IPS DF 4.7 (cell line): ENCODE measurements at regions not wholly inside any gene's neighbourhood (a gene's known extent, or its start where the extent isn't known, plus 50 kb on each side); places are given as distances from the start of the nearest gene placed in this dataset.
"Not testable (repeated sequence)": the region's sequence is repeated elsewhere in the genome, so short reads cannot be mapped to it uniquely, and the experiment has no call there.

Source experiments
- DNase-seq: peaks from one replicate; pipeline ENCODE4 v3.0.0-alpha.2; 2013; ENCODE audit warnings: low spot score; ENCODE audit errors: extremely low read depth

DNA sequence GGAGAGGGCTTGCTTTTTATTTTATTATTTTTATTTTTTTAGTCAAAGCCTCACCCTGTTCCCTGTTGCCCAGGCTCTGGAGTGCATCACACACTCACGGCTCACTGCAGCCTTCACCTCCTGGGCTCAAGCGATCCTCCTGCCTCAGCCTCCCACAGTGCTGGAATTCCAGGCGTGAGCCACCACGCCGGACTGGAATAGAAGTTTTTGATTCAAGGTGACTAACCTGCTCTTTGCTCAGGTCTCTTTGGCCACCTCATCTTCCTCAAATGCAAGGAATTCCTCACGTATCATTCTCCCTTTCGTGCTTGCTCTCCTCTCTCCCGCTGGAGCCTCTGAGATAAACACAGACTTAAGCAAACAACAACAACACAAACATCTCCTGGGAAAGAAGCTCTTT, 636.8 kb downstream of the ADCYAP1 start:
- no peak for DNase-seq

DNA sequence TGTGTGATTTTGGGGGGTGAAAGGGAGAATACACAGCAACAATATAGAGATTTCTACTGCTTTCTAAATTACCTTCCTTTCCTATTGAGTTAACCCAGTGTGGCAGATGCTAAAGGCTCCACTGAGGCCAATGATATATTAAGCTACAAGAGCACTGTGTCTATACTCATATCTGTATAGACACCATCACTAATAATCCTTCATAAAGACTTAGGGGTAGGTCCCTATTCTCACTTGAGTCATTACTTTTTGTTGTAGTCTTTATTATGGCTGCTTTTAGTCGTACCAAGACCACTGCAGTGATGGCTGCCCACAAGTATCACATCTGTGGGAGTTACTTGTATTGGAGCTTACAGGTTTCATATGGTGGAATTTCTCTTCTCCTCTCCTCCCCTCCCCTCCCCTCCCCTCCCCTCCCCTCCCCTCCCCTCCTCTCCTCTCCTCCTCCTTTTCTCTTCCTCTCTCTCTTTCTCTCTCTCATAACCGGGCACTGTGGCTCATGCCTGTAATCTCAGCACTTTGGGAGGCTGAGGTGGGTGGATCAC, 637.6 kb downstream of the ADCYAP1 start:
- no peak for DNase-seq

DNA sequence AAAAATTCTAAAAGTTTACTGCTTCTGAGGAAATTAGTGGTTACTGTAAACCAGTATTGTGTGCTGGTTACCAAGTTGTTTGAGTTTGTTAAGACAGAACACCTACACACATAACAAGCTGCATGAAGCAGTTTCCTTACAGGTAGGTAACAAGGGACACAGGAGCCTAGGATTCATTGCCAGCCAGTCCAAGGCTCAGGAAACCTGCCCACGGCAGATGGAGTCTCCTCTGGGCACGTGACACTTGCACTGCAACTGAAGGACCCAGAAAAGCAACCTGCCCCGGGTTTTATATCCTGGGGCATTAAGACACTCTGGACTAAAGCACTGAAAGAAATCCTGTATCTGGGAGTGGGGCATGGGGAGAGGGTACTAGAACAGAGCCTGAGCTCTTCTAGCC, 639.3 kb downstream of the ADCYAP1 start:
- no peak for DNase-seq

DNA sequence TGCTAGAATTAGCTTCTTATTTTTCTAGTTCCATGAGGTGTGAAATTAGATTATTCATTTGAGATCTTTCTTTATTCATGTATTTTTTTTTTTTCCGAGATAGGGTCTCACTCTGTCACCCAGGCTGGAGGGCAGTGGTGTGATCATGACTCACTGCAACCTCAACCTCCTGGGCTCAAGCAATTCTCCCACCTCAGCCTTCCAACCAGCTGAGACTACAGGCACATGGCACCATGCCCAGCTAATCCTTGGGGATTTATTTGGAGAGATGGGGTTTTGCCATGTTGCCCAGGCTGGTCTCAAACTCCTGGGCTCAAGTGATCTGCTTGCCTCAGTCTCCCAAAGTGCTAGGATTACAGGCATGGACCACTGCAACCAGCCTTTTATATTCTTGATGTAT, 653.0 kb downstream of the ADCYAP1 start:
- DNase-seq = not testable (repeated sequence)

DNA sequence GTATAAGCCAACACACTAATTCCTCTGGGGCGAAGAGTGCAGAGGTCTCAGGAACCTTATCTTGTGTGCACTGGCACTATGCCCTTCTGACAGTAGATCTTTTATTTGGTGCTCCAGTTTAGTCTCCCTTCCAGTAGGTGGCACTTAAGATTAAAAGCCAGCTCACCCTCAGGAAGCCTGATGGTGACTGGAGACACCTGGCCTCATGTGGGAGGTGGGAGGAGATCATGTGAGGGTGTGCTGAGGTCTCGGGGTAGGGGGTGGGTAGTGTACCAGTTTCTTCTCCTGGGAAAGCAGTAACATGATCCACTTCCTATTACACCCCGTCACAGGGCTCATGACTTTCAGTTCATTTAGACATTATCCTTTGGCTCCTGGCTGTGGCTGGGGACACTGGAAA, 654.9 kb downstream of the ADCYAP1 start:
- DNase-seq = no peak

DNA sequence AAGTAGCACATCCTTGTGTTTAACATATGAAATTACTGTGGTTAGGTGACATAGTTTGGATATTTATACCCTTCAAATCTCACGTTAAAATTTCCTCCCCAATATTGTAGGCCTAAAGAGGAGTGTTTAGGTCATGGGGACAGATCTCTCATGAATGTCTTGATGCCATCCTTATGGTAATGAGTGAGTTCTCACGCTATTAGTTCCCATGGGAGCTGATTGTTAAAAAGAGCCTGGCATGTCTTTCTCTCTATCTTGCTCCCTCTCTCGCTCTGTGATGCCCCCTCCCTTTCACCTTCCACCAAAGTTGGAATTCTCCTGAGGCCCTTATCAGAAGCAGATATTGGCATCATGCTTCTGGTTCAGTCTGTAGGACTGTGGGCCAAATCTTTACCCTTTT, 660.1 kb downstream of the ADCYAP1 start:
- DNase-seq = no peak

DNA sequence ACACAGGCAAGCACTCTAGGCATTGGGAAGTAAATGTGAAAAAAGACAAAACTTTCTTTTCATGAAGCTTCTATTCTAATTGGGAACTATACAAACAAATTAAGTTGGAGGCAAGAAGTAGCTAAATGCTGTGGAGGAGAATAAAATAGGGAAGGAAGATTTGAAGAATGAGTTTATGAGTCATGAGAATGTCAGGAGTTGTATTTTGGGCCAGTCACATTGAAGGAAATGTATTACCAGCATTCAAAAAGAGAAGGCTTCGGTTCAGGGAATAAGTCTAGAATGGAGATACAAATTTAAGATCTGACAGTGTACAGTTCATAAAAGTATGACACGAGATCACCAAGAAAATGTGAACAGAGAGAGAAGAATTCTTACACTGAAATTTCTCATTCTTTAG, 666.5 kb downstream of the ADCYAP1 start:
- DNase-seq = no peak

DNA sequence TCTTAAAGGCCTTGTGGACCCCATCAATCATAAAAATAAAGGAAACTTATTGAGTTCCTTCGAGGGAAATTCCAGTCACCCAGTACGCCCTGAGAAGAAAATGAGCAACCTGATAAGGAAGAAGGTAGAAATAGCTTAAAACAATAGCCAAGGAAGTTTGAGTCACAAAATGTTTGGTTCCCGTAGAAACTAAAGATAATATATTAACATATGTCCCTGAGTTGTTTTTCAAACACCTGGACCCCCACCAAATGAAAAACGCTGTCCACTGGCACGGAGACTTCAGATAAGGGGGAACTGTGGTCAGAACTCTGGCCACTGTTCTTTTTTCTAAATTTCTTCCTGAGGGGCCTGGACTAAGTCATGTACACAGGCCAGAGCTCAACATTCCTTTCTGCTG, 669.1 kb downstream of the ADCYAP1 start:
- no peak for DNase-seq

DNA sequence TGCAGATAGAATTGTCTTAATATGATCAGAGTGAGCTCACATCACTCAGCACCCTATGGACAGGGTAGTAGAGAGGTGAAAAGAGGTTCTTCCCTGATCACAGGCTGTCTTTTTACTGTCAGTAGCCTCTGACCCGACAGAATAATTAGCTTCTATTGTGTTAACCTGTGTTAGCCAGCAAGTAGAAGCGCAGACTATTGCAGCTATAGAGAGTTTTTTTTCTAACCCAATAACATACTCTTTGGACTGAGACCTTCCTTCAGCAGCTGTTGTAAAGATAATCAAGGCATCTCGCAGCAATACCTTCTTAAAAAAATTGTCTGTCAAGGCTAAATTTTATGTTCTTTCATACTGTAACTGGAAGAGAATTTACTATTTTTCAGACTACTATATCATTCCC, 670.4 kb downstream of the ADCYAP1 start:
- DNase-seq = no peak

DNA sequence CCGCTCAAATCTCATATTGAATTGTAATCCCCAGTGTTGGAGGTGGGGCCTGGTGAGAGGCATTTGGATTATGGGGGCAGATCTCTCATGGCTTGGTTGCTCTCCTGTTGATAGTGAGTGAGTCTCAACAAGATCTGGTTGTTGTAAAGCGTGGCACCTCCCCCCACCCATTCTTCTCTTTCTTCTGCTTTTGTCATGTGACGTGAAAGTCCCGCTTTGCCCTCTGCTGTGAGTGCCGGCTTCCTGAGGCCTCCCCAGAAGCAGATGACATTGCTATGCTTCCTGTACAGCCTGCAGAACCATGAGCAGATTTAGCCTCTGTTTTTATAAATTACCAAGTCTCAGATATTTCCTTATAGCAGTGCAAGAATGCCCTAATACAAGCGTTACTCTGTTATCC, 673.8 kb downstream of the ADCYAP1 start:
- DNase-seq = no peak

DNA sequence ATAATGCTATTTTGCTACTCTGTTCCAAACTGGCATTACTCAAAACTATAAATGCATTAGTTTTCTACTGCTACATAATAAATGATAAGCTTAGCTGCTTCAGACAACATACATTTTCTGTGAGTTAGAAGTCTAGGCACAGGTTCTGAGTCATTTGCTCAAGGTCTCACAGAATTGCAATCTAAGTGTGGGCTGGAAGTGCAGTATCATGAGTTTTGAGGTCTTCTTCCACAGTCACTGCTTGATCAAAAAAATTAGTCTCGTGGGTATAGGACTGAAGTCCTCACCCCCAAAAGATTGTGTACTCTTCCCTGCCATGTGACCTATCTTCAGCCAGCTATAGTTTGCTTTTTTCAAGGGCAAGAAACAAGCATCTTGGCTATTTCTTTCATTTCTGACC, 676.9 kb downstream of the ADCYAP1 start:
- no peak for DNase-seq

DNA sequence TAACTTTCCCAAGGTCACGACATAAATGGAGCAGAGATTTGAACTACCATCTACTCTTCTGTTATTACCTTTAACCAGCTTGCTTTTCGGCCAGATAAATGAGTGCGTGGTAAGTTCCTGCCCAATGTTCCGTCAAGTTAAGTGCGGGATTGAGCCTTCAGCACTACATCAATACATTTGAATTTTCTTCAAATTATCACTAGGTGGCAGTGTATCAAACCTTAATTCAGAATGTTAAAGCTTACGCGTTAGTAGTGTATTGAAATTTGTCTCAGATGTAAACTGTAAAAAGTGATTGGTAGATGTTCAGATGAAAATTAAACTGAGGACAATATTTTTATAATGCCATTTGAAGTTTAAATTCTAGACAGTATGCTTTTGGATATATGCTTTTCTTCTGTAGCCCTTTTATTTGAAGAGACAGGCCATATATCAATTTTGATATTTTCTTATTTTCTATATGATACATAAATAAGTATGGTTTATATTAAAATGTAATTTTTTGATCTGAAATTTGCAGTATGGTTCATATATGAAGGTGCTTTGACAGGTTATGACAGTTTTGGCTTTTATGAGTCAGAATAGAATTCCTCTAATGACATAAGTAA, 681.3 kb downstream of the ADCYAP1 start:
- DNase-seq = no peak

DNA sequence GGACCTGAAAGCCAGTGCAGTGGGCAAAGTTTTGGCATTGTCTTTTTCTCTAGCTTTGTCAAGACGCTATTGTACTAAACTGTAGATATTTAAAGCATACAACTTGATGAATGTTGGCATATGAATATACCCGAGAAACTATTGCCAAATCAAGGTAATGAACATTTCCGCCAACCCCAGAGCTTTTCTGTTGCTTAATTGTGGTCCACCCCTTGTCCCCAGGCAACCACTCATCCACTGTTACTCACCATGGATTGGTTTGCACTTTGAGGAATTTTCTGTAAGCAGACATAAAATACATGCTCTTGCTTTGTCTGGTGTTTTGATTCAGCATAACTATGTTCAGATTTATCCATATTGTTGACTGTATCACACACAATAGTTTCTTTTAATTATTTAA, 688.4 kb downstream of the ADCYAP1 start:
- DNase-seq = no peak

DNA sequence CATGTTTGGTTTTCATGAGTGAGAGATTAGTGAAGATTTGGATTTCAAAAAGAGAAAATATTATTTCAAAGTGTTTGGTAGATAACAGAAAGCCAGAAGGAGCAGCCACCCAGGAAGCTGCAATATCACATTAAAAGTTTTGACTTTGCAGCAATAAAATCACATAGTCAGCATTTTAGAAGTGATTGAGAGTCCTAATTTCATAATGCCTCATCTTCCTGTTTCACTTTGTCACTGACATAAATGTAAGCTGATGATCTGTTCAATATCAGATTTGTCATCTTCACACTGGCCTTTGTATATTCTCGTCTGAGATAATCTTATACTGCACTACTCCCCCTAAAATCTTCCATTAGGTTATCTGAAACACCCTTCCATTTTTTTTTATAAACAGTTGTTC, 690.5 kb downstream of the ADCYAP1 start:
- no peak for DNase-seq

DNA sequence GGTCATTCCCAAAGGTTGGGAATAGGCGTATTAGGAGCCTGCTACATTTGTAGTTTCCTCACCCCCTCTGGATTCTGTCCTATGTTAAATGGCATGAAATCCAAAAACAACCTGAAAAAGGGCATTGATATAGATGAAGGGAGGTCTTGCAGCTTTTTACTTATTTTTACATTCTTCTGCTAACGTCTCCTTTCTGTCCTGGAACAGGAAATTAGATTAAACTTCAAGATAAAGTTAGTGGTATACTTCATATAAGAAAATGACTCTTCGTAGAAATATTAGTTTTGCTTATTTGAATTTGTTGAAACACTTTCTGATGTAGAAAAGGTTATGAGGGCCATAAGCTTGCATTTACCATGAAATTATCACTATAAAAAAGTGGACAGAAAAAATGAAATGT, 694.5 kb downstream of the ADCYAP1 start:
- no peak for DNase-seq

DNA sequence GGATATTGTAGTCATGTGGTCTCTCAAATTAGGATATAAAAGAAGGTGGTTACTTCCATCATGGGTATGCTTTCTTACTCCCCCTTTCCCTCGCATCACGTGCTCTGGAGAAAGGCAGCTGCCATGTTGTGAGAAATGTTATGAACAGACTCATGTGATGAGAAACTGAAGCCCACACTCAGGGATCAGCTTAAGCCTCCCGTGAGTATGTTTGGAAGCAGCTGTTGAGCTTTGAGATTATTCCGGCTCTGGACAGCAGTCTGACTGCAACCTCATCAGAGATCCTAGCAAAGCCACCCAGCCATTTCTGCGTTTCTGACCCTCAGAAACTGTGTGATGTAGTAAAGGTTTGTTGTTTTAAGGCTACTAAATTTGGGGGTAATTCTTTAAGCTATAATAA, 700.1 kb downstream of the ADCYAP1 start:
- DNase-seq = no peak

DNA sequence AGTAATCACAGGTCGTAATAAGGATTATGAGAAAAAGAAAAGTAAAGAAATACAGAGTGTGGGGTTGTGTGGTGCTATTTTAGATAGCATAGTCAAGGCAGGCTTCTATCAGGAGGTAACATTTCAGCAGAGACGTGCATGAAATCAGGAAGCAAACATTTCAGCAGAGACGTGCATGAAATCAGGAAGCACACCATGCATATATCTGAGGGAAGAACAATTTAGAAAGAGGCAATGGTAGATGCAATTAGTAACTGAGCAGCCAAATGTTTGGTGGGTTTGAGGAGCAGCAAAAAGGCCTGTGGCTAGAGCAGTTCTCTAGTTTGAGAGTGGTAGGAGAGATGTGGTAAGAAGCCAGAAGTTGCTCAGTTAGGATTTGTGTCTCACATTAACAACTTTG, 713.7 kb downstream of the ADCYAP1 start:
- DNase-seq = no peak

DNA sequence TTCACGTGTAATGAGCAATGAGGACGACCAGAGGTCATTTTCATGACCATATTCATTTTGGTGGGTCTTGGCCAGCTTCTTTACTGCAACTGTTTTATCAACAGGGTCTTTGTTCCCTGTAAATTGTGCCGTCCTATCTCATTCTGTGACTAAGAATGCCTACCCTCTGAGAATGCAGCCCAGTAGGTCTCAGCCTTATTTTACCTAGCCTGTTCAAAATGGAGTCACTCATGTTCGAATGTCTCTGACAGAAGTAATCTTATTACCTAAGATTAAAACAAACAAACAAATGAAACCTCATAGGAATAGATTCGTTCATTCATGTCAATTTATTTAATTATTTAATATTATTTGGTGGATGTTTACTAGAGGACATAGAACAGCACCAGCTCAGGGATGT, 714.8 kb downstream of the ADCYAP1 start:
- DNase-seq = no peak

DNA sequence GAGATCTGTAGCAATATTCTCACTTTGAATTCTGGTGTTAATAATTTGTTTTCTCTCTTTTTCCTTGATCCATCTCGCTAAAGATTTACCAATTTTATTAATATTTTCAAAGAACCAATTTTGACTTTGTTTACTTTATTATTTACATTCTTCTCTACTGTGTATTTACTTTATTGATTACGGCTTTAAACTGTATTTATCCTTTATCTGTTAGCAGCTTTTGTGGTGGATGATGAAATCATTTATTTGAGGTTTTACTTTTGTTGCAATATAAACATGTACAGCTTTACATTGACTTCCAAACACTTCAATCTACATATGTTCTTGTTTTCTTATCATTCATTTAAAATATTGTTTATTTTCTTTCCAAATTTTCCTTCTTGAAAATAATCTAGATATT, 719.9 kb downstream of the ADCYAP1 start:
- DNase-seq = no peak

DNA sequence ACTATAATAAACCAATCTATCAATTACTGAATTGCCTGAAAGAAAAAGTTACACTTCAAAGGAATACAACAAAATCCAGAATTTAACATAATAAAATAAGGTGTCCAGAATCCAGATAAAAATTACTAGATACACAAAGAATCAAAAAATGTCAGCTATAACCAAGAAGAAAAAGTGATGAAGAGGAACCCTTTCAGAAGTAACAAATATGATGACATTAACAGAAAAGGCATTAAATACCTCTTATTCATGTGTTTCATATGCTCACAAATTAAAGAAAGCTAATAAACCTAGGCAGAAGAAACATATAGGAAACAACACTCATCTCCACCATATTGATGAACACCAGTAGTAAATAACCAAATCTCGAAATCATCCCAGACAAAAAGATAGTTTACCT, 722.8 kb downstream of the ADCYAP1 start:
- DNase-seq = no peak

DNA sequence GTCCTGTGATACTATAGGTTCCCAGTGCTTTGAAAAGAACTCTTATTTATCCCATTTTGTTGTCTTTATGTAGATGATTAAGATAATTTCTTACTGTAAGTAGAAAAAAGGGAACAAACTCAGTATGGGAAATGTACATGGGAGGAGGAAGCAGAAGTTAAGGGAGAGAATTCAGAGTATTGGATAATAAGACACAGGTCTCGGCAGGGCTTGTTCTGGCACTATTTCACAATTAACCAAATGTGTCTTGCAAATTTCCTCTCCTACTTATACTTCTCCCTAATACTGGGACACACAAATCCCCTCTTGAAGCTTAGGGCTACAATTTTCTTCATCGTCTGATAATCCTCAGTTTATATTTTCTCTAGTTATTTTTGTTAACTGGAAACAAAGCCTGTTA, 744.0 kb downstream of the ADCYAP1 start:
- DNase-seq = no peak

DNA sequence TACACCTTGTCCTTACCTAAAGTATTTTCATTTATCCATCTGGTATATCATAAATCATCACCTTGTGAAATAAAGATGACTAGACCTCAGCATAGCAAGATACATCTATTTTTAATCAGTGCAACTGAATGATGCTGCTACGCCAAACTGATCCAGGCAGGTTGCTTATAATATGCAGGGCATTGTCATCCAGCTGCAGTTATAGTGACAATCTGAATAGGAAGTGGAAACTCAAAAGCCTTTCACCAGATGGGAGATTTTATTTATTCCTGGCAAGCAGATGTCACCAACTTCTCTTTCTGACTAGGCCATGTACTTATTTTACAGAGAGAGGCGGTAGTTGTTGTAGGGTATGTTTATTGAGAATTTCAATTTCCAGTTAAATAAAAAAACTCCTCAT, 747.3 kb downstream of the ADCYAP1 start:
- DNase-seq = no peak

DNA sequence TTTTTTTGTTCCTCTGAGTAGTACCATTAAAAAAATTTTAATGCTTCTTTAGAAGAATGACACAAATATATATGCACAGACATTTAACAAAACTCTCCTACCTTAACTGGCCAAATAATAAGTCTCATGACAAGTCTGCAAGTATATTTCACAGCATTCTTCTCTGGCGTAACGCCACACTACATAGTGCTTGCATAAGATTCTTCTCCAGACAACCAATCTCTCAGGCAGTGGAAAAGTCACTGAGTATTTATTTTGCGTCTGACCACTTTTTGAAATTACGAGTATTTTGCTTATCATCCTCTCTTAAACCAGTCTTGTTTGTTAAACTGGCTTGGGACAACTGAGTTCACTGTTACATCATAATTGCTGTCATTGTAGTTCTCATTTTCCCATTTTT, 749.2 kb downstream of the ADCYAP1 start:
- DNase-seq = no peak

DNA sequence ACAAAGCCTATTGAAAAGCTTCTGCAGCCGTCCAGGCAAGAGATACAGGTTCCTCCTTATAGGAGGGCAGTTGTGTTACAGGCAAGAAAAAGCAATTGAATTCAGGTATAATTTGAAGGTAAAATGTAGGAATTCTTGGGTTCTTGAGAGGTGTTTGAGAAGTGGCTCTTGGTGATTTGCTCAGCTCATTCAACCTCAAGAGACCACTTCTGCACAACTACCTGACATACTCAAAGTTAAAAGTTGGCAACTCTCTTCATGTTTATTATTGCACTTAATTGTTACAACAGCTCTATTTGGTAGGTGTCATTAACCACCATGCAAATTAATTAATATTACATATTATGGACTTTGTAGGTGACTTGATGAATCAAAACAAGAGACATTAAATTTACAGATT, 753.2 kb downstream of the ADCYAP1 start:
- no peak for DNase-seq
